Neural progenitor cell (in vitro differentiated cells): ENCODE measurements at regions not wholly inside any gene's neighbourhood (a gene's known extent, or its start where the extent isn't known, plus 50 kb on each side); places are given as distances from the start of the nearest gene placed in this dataset.
"Not testable (repeated sequence)": the region's sequence is repeated elsewhere in the genome, so short reads cannot be mapped to it uniquely, and the experiment has no call there.

ENCODE experiments used
- DNase-seq: peaks from one replicate; pipeline ENCODE4 v3.0.0-alpha.2; 2016; ENCODE audit warnings: low spot score
- H2AFZ ChIP-seq: fragments of 200-600 bp; sonication (generic); replicated peaks from 2 replicates; pipeline ENCODE4 v1.6.1; 2016; ENCODE audit warnings: antibody characterized with exemption
- H3F3A ChIP-seq: fragments of 200-600 bp; sonication (generic); 2 replicates; pipeline ENCODE4 v1.6.1; 2016; ENCODE audit warnings: antibody characterized with exemption, low read depth
- H3K27ac ChIP-seq: fragments of 200-600 bp; sonication (generic); 2 replicates; pipeline ENCODE4 v1.5.1; 2016; ENCODE audit warnings: mild to moderate bottlenecking
- H3K27me3 ChIP-seq: fragments of 200-600 bp; sonication (generic); 2 replicates; pipeline ENCODE4 v1.6.1; 2016; ENCODE audit warnings: mild to moderate bottlenecking, moderate library complexity
- H3K36me3 ChIP-seq: fragments of 200-600 bp; sonication (generic); 2 replicates; pipeline ENCODE4 v1.5.1; 2016
- H3K4me1 ChIP-seq: fragments of 200-600 bp; sonication (generic); 2 replicates; pipeline ENCODE4 v1.6.1; 2016; ENCODE audit warnings: mixed run types
- H3K4me2 ChIP-seq: fragments of 200-600 bp; sonication (generic); 2 replicates; pipeline ENCODE4 v1.6.1; 2016
- H3K4me3 ChIP-seq: fragments of 200-600 bp; sonication (generic); 2 replicates; pipeline ENCODE4 v1.5.1; 2016
- H3K79me2 ChIP-seq: fragments of 200-600 bp; sonication (generic); 2 replicates; pipeline ENCODE4 v1.6.1; 2016; ENCODE audit warnings: low read depth
- H3K9ac ChIP-seq: fragments of 200-600 bp; sonication (generic); 2 replicates; pipeline ENCODE4 v1.6.1; 2016
- H3K9me3 ChIP-seq: fragments of 200-600 bp; sonication (generic); 2 replicates; pipeline ENCODE4 v1.5.1; 2016; ENCODE audit warnings: low read depth
- H4K20me1 ChIP-seq: fragments of 200-600 bp; sonication (generic); 2 replicates; pipeline ENCODE4 v1.6.1; 2016; ENCODE audit warnings: low read depth
- H3K27ac Mint-ChIP-seq: 3 replicates; pipeline ENCODE4 v1.8.0; 2021; ENCODE audit warnings: mixed read lengths
- H3K27me3 Mint-ChIP-seq: 2 replicates; pipeline ENCODE4 v1.8.0; 2022; ENCODE audit warnings: low read depth, mild to moderate bottlenecking, inconsistent platforms, moderate library complexity, mixed read lengths; ENCODE audit not compliant: insufficient read depth
- H3K36me3 Mint-ChIP-seq: 3 replicates; pipeline ENCODE4 v1.8.0; 2021; ENCODE audit warnings: mixed read lengths
- H3K4me1 Mint-ChIP-seq: 3 replicates; pipeline ENCODE4 v1.8.0; 2021; ENCODE audit warnings: mixed read lengths
- H3K4me3 Mint-ChIP-seq: 3 replicates; pipeline ENCODE4 v1.8.0; 2021; ENCODE audit warnings: mild to moderate bottlenecking, moderate library complexity, mixed read lengths
- H3K9me3 Mint-ChIP-seq: 3 replicates; pipeline ENCODE4 v1.8.0; 2020; ENCODE audit warnings: mixed read lengths
- CTCF ChIP-seq: fragments of 200-600 bp; sonication (generic); IDR thresholded peaks from 2 replicates; pipeline ENCODE4 v1.5.1; 2017; ENCODE audit warnings: antibody characterized with exemption, mild to moderate bottlenecking
- EZH2 ChIP-seq: fragments of 200-600 bp; sonication (generic); IDR thresholded peaks from 2 replicates; pipeline ENCODE4 v1.6.1; 2017; ENCODE audit warnings: antibody characterized with exemption, mild to moderate bottlenecking, moderate library complexity
- EZH2phosphoT487 ChIP-seq: fragments of 200-600 bp; sonication (generic); IDR thresholded peaks from 2 replicates; pipeline ENCODE4 v1.6.1; 2017; ENCODE audit warnings: antibody characterized with exemption

- Histone ChIP-seq H3K9me3 (no peaks in the 10 kb centered on the region), H3K36me3 (no peaks in the 10 kb centered on the region), H3K4me1 (no peaks in the 10 kb centered on the region), H4K20me1 (no peaks in the 10 kb centered on the region), H3K4me3 (no peak overlapping the region), H3K27me3 (no peaks in the 10 kb centered on the region), H2AFZ (peak overlapping the region; percentile 7), H3K79me2 (no peaks in the 10 kb centered on the region), H3F3A (no peaks in the 10 kb centered on the region), H3K4me2 (no peak overlapping the region), H3K27ac (no peak overlapping the region), H3K9ac (no peak overlapping the region)
- DNase-seq = no peak
- H3K4me3 Mint-ChIP-seq = no peak overlapping the region
- H3K4me1 Mint-ChIP-seq = peaks cover 3% of the 10 kb centered on the region
- no peaks in the 10 kb centered on the region for H3K36me3 Mint-ChIP-seq
- TF ChIP-seq EZH2phosphoT487 = no peak
- no peak for TF ChIP-seq EZH2
- no peak for TF ChIP-seq CTCF
- no peaks in the 10 kb centered on the region for H3K9me3 Mint-ChIP-seq
- no peak overlapping the region for H3K27ac Mint-ChIP-seq
- peaks cover 2% of the 10 kb centered on the region for H3K27me3 Mint-ChIP-seq
These were observed 66.9 kb upstream of the DIAPH3 start for GRCh38 chr13:60230593-60230992.

GRCh38 chr13:60242043-60242595, 78.4 kb upstream of the DIAPH3 start:
- Histone ChIP-seq H3K4me3 (no peak overlapping the region), H2AFZ (peak overlapping the region; percentile 26), H3K4me2 (no peak overlapping the region), H3K36me3 (no peaks in the 10 kb centered on the region), H3K27ac (no peak overlapping the region), H4K20me1 (no peaks in the 10 kb centered on the region), H3K27me3 (no peaks in the 10 kb centered on the region), H3K9me3 (no peaks in the 10 kb centered on the region), H3K4me1 (no peaks in the 10 kb centered on the region), H3K79me2 (no peaks in the 10 kb centered on the region), H3F3A (no peaks in the 10 kb centered on the region), H3K9ac (no peak overlapping the region)
- no peaks in the 10 kb centered on the region for H3K9me3 Mint-ChIP-seq
- H3K27ac Mint-ChIP-seq = no peak overlapping the region
- no peak for TF ChIP-seq EZH2phosphoT487
- TF ChIP-seq EZH2 = no peak
- no peak for TF ChIP-seq CTCF
- no peaks in the 10 kb centered on the region for H3K27me3 Mint-ChIP-seq
- no peaks in the 10 kb centered on the region for H3K4me1 Mint-ChIP-seq
- no peak for DNase-seq
- no peaks in the 10 kb centered on the region for H3K36me3 Mint-ChIP-seq
- no peak overlapping the region for H3K4me3 Mint-ChIP-seq

GRCh38 chr13:60244381-60244780, 80.7 kb upstream of the DIAPH3 start:
- no peak overlapping the region for H3K27ac Mint-ChIP-seq
- no peaks in the 10 kb centered on the region for H3K27me3 Mint-ChIP-seq
- Histone ChIP-seq H3K9me3 (no peaks in the 10 kb centered on the region), H2AFZ (no peak overlapping the region), H3K79me2 (no peaks in the 10 kb centered on the region), H3K9ac (no peak overlapping the region), H3K4me3 (no peak overlapping the region), H3K27me3 (no peaks in the 10 kb centered on the region), H3K27ac (no peak overlapping the region), H3F3A (no peaks in the 10 kb centered on the region), H3K4me1 (no peaks in the 10 kb centered on the region), H4K20me1 (no peaks in the 10 kb centered on the region), H3K4me2 (no peak overlapping the region), H3K36me3 (no peaks in the 10 kb centered on the region)
- H3K36me3 Mint-ChIP-seq = no peaks in the 10 kb centered on the region
- no peak overlapping the region for H3K4me3 Mint-ChIP-seq
- H3K4me1 Mint-ChIP-seq = no peaks in the 10 kb centered on the region
- no peak for DNase-seq
- TF ChIP-seq EZH2phosphoT487 (no peak), CTCF (no peak), EZH2 (no peak)
- H3K9me3 Mint-ChIP-seq = no peaks in the 10 kb centered on the region

GRCh38 chr13:60251419-60251818, 87.7 kb upstream of the DIAPH3 start:
- H3K4me2 ChIP-seq, H3F3A ChIP-seq, H3K9me3 Mint-ChIP-seq, H3K4me3 ChIP-seq, H2AFZ ChIP-seq, H3K9me3 ChIP-seq, H3K79me2 ChIP-seq, H3K27me3 ChIP-seq, H3K36me3 ChIP-seq, H3K27me3 Mint-ChIP-seq, H3K27ac ChIP-seq, H4K20me1 ChIP-seq, DNase-seq, H3K4me1 Mint-ChIP-seq, H3K36me3 Mint-ChIP-seq, H3K4me3 Mint-ChIP-seq, H3K9ac ChIP-seq, H3K27ac Mint-ChIP-seq, H3K4me1 ChIP-seq: not testable (repeated sequence)
